ENCODE measurements at regions not wholly inside any gene's neighbourhood (a gene's known extent, or its start where the extent isn't known, plus 50 kb on each side); places are given as distances from the start of the nearest gene placed in this dataset.

DNA sequence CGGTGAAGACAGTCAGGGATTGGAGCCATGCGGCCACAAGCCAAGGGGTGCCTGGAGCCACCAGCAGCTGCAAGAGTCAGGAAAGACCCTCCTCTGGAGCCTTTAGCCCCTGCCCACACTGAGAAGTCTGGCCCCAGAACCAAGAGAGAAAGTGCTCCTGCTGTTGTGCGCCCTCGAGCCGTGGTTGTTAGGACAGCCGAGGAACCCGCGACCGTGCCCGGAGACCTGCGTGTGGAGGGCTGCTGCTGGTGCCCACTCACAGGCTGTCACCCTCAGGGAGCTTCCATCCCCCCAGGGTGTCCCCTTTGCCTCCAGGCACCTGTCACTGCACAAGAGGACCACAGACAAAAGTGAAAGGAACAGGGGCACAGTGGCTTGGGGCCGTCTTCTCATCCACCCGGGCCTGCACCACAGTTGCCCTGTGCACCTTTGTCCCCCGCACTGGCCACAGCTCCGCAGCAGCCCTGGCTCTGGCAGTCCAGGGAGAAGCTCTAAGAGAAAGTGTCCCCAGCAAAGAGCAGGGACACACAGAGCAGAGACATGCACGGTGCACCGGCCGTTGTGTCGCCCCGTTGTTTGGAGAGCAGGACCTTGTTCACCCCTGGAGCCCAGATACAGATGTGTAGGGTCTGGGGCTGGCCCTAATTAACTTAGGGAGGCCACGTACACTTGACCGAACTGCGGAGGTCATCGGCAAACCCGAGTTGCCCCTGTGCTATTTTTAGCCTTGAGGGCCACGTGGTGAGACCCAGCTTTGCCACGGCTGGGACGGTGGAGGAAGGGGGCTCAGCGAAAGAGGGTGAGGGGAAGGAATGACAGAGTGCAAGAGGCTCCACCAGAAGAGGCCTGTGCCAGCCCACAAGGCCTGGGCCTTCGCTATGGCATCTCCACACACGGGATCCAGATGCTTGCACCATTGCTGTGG, 329.2 kb downstream of the C16orf95 start:
- peaks cover 19% of the 10 kb centered on the region for H3K4me1 ChIP-seq (ENCODE audit: control insufficient read depth, insufficient read depth, low read length)
- H3K4me3 ChIP-seq (ENCODE audit: low read depth, low read length), result no peak overlapping the region
- DNase-seq (ENCODE audit: low read depth in 4 of 6, low spot score in 6 of 6), result no peak
- 85% methylated on average over 31 of the region's 31 CpGs for WGBS (ENCODE audit: insufficient coverage)
- no peak overlapping the region for H3K27ac ChIP-seq (ENCODE audit: low read depth, low read length)
- no peaks in the 10 kb centered on the region for H3K9me3 ChIP-seq (ENCODE audit: control insufficient read depth, insufficient read depth, low read length)
- H3K36me3 ChIP-seq (ENCODE audit: control insufficient read depth, insufficient read depth, low read length), result no peaks in the 10 kb centered on the region
- peaks cover 3% of the 10 kb centered on the region for H3K27me3 ChIP-seq (ENCODE audit: control insufficient read depth, insufficient read depth, low read length)

DNA sequence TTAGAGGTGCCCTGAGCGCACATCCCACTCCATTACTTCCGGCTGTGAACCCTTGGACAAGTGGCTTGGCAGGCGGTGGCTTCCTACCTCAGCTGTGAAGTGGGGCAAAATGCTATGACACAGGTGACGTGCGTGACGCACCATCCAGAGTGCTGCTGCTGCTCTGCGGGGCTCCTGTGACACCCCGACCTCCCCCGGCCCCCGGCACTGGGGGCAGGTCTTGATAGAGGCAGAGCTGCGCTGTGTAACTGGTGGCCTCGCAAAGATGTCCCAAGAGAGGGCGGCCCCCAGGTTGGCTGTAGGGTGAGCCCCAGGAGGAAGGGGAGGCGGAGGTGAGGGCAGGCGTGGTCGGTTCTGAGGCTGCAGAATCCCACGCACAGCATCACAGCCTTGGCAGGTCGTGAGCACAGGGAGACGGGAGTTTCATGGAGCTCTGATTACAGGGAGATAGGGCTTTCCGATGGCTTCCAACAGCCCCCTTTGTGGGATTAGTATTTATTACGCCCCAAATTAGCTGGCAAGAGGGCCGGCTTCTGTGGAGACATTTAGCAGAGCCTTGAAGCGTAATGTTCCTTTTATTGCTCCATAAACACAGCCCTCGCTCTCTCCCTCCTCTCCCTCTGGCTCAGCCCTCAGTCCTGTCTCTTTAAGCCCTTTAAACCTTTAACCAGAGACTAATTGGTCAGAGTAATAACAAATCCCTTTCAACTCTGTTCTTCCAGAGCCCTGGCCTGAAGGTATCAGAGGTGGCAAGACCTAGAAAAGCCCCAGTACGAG, 328.1 kb downstream of the C16orf95 start:
- Histone ChIP-seq H3K9me3 (ENCODE audit: control insufficient read depth, insufficient read depth, low read length) (no peaks in the 10 kb centered on the region), H3K36me3 (ENCODE audit: control insufficient read depth, insufficient read depth, low read length) (no peaks in the 10 kb centered on the region), H3K27me3 (ENCODE audit: control insufficient read depth, insufficient read depth, low read length) (peaks cover 9% of the 10 kb centered on the region), H3K4me1 (ENCODE audit: control insufficient read depth, insufficient read depth, low read length) (peaks cover 19% of the 10 kb centered on the region), H3K27ac (ENCODE audit: low read depth, low read length) (no peak overlapping the region), H3K4me3 (ENCODE audit: low read depth, low read length) (no peak overlapping the region)
- WGBS (ENCODE audit: insufficient coverage), result 53% methylated on average over 23 of the region's 25 CpGs
- peak in 1 of 6 donors; percentile 73 for DNase-seq (ENCODE audit: low read depth in 4 of 6, low spot score in 6 of 6)

GRCh38 chr16:86990451-86990850, 326.7 kb downstream of the C16orf95 start:
- H3K9me3 ChIP-seq (ENCODE audit: control insufficient read depth, insufficient read depth, low read length), result no peaks in the 10 kb centered on the region
- 60% methylated on average over 1 of the region's 9 CpGs for WGBS (ENCODE audit: insufficient coverage)
- no peaks in the 10 kb centered on the region for H3K36me3 ChIP-seq (ENCODE audit: control insufficient read depth, insufficient read depth, low read length)
- no peak overlapping the region for H3K4me3 ChIP-seq (ENCODE audit: low read depth, low read length)
- DNase-seq (ENCODE audit: low read depth in 4 of 6, low spot score in 6 of 6), result no peak
- no peak overlapping the region for H3K27ac ChIP-seq (ENCODE audit: low read depth, low read length)
- H3K4me1 ChIP-seq (ENCODE audit: control insufficient read depth, insufficient read depth, low read length), result peaks cover 18% of the 10 kb centered on the region
- H3K27me3 ChIP-seq (ENCODE audit: control insufficient read depth, insufficient read depth, low read length), result peaks cover 15% of the 10 kb centered on the region

DNA sequence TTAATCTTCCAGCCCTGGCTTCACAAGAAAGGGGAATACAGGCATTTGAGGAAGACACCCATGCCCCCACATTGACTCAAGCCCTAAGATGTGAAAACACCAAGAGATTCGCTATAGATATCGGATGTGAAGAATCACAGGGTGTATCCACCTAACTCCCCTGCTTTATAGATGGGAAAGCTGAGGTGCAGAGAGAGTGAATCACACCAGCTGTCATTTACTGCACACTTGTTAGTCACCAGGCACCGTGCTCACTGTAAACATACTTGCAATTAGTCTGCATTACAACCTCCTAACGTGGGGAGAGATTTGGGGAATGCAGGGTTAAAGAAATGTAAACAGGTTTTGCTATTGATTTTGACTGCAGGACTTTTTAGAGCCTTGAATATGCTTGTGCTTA, 325.5 kb downstream of the C16orf95 start:
- peaks cover 18% of the 10 kb centered on the region for H3K27me3 ChIP-seq (ENCODE audit: control insufficient read depth, insufficient read depth, low read length)
- H3K27ac ChIP-seq (ENCODE audit: low read depth, low read length), result no peak overlapping the region
- peaks cover 18% of the 10 kb centered on the region for H3K4me1 ChIP-seq (ENCODE audit: control insufficient read depth, insufficient read depth, low read length)
- H3K9me3 ChIP-seq (ENCODE audit: control insufficient read depth, insufficient read depth, low read length), result no peaks in the 10 kb centered on the region
- WGBS (ENCODE audit: insufficient coverage), result no CpG with 5 or more reads among the region's 4 CpGs
- DNase-seq (ENCODE audit: low read depth in 4 of 6, low spot score in 6 of 6), result no peak
- no peaks in the 10 kb centered on the region for H3K36me3 ChIP-seq (ENCODE audit: control insufficient read depth, insufficient read depth, low read length)
- no peak overlapping the region for H3K4me3 ChIP-seq (ENCODE audit: low read depth, low read length)

- WGBS (ENCODE audit: insufficient coverage), result 92% methylated on average over 4 of the region's 5 CpGs
- H3K27me3 ChIP-seq (ENCODE audit: control insufficient read depth, insufficient read depth, low read length), result peaks cover 18% of the 10 kb centered on the region
These were observed 324.6 kb downstream of the C16orf95 start for GRCh38 chr16:86992587-86992986.

DNA sequence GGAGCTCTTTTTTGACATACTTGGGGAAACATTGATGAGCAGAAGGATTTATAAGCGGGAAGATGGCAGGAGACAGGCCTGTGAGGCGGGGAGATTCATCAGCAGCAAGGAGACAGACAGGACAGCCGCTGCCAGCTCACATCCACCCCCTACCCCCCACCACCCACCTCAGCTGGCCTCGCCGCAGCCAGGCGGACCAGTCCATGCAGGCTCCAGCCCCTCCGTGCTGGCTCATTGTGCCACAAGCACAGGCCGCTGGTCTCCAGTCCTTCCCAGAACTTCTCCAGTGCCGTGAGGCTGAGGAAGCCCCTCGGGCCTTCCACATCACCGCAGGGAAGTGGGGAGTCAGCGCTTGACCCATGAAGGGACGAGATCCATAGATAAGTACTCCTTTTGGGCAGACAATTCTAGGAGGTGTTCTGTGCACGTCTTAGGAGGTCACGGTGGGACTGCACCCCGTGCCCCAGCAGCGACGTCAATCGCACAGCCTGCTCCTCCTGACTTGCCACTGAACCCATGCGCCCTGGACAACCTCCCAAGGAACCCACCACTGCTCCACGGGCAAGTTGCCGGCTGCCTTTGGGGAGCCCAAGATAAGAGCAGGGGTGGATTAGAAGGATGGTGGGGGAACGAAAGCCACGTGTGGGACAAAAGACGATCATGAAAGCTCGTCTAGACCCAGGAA, 323.6 kb downstream of the C16orf95 start:
- Histone ChIP-seq H3K36me3 (ENCODE audit: control insufficient read depth, insufficient read depth, low read length) (no peaks in the 10 kb centered on the region), H3K27ac (ENCODE audit: low read depth, low read length) (no peak overlapping the region), H3K4me3 (ENCODE audit: low read depth, low read length) (no peak overlapping the region), H3K4me1 (ENCODE audit: control insufficient read depth, insufficient read depth, low read length) (peaks cover 15% of the 10 kb centered on the region), H3K27me3 (ENCODE audit: control insufficient read depth, insufficient read depth, low read length) (peaks cover 18% of the 10 kb centered on the region), H3K9me3 (ENCODE audit: control insufficient read depth, insufficient read depth, low read length) (no peaks in the 10 kb centered on the region)
- WGBS (ENCODE audit: insufficient coverage), result 85% methylated on average over 17 of the region's 26 CpGs
- DNase-seq (ENCODE audit: low read depth in 4 of 6, low spot score in 6 of 6), result no peak

More at GRCh38 chr16:86992587-86992986, 324.6 kb downstream of the C16orf95 start:
- Histone ChIP-seq H3K4me1 (ENCODE audit: control insufficient read depth, insufficient read depth, low read length) (peaks cover 18% of the 10 kb centered on the region), H3K9me3 (ENCODE audit: control insufficient read depth, insufficient read depth, low read length) (no peaks in the 10 kb centered on the region), H3K27ac (ENCODE audit: low read depth, low read length) (no peak overlapping the region), H3K36me3 (ENCODE audit: control insufficient read depth, insufficient read depth, low read length) (no peaks in the 10 kb centered on the region), H3K4me3 (ENCODE audit: low read depth, low read length) (no peak overlapping the region)
- DNase-seq (ENCODE audit: low read depth in 4 of 6, low spot score in 6 of 6), result no peak

DNA sequence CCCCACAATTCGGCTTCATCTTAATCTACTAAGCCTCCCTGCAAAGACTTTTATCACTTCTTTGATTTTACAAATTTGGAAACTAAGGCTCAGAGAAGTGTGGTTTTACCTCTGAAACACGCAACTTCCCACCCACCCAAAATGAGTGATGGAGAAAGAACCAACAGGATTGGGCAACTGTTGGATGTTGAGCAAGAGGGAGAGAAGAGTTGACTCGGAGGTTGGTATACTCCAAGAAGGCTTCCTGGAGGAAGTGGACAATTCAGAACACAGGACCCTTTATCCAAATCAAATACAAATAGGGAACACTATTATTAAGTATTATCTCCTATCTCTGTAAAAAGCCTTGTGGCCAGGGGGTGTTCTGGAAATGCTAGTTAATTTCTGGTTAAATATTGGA, 323.0 kb downstream of the C16orf95 start:
- no peak overlapping the region for H3K27ac ChIP-seq (ENCODE audit: low read depth, low read length)
- no peaks in the 10 kb centered on the region for H3K9me3 ChIP-seq (ENCODE audit: control insufficient read depth, insufficient read depth, low read length)
- H3K27me3 ChIP-seq (ENCODE audit: control insufficient read depth, insufficient read depth, low read length), result peaks cover 18% of the 10 kb centered on the region
- no peak for DNase-seq (ENCODE audit: low read depth in 4 of 6, low spot score in 6 of 6)
- H3K4me1 ChIP-seq (ENCODE audit: control insufficient read depth, insufficient read depth, low read length), result peaks cover 9% of the 10 kb centered on the region
- no CpG with 5 or more reads among the region's 3 CpGs for WGBS (ENCODE audit: insufficient coverage)
- no peak overlapping the region for H3K4me3 ChIP-seq (ENCODE audit: low read depth, low read length)
- no peaks in the 10 kb centered on the region for H3K36me3 ChIP-seq (ENCODE audit: control insufficient read depth, insufficient read depth, low read length)

DNA sequence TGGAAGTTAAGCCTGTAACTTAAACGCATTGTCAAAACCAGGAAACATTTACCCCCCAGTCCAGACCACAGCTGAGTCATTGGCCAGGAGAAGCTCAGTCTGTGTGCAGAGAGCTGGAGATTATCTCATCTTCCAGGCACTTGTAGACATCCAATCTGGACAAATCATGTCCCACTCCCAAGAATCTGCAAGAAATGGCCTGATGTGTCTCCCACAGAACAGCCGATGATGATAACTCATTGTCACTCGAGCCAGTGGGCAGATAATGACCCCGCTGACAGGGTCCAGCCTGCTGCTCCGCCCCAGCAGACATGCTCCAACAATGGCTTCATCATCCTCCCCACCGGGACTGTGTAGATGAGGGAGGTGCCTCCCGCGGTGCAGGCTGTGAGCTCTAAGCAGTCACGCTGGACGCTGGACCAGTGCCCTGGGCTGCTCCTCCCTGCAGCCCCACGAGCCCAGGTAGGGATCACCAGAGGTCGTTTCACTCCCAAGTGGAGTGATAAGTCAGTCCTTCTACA, 322.5 kb downstream of the C16orf95 start:
- WGBS (ENCODE audit: insufficient coverage), result 21% methylated on average over 6 of the region's 12 CpGs
- H3K9me3 ChIP-seq (ENCODE audit: control insufficient read depth, insufficient read depth, low read length), result peaks cover under 1% of the 10 kb centered on the region
- no peak overlapping the region for H3K4me3 ChIP-seq (ENCODE audit: low read depth, low read length)
- no peaks in the 10 kb centered on the region for H3K36me3 ChIP-seq (ENCODE audit: control insufficient read depth, insufficient read depth, low read length)
- H3K27ac ChIP-seq (ENCODE audit: low read depth, low read length), result peak overlapping the region; percentile 37
- peaks cover 9% of the 10 kb centered on the region for H3K4me1 ChIP-seq (ENCODE audit: control insufficient read depth, insufficient read depth, low read length)
- peak in 1 of 6 donors; percentile 30 for DNase-seq (ENCODE audit: low read depth in 4 of 6, low spot score in 6 of 6)
- H3K27me3 ChIP-seq (ENCODE audit: control insufficient read depth, insufficient read depth, low read length), result peaks cover 18% of the 10 kb centered on the region

GRCh38 chr16:86995456-86995855, 321.7 kb downstream of the C16orf95 start:
- Histone ChIP-seq H3K4me3 (ENCODE audit: low read depth, low read length) (no peak overlapping the region), H3K36me3 (ENCODE audit: control insufficient read depth, insufficient read depth, low read length) (no peaks in the 10 kb centered on the region), H3K27me3 (ENCODE audit: control insufficient read depth, insufficient read depth, low read length) (peaks cover 18% of the 10 kb centered on the region), H3K4me1 (ENCODE audit: control insufficient read depth, insufficient read depth, low read length) (peaks cover 9% of the 10 kb centered on the region), H3K27ac (ENCODE audit: low read depth, low read length) (no peak overlapping the region), H3K9me3 (ENCODE audit: control insufficient read depth, insufficient read depth, low read length) (peaks cover 1% of the 10 kb centered on the region)
- 68% methylated on average over 12 of the region's 15 CpGs for WGBS (ENCODE audit: insufficient coverage)
- no peak for DNase-seq (ENCODE audit: low read depth in 4 of 6, low spot score in 6 of 6)
